Adrenal gland (tissue), 2 donors: ENCODE measurements at regions not wholly inside any gene's neighbourhood (a gene's known extent, or its start where the extent isn't known, plus 50 kb on each side); places are given as distances from the start of the nearest gene placed in this dataset.

Experiments used
- small RNA-seq, 2 donors: library from RNA; depleted of rRNA; stranded (forward); fragments of <200 nt; gene quantifications; one replicate each; pipeline ENCODE3, GENCODE V24; 2016

Small RNAs in the stretch of these regions (small RNA-seq; reads per million reads assigned to genes)
- 0 to 0.17 reads per million in 2 donors for gene RF00003
